ENCODE measurements at regions not wholly inside any gene's neighbourhood (a gene's known extent, or its start where the extent isn't known, plus 50 kb on each side); places are given as distances from the start of the nearest gene placed in this dataset.
"Not testable (repeated sequence)": the region's sequence is repeated elsewhere in the genome, so short reads cannot be mapped to it uniquely, and the experiment has no call there.

GRCh38 chr6:67767046-67767822 is 867.8 kb upstream of the ADGRB3 start:
- not testable (repeated sequence) for ATAC-seq (replicated peaks); H3K9me3 Mint-ChIP-seq; H3K4me1 Mint-ChIP-seq (ENCODE audit: low read depth in 2 of 2); DNase-seq; H3K27me3 Mint-ChIP-seq; H3K27ac Mint-ChIP-seq; H3K36me3 Mint-ChIP-seq (ENCODE audit: insufficient read depth); H3K4me3 Mint-ChIP-seq

GRCh38 chr6:67766057-67766456 is 869.0 kb upstream of the ADGRB3 start:
- DNase-seq (no peak), ATAC-seq (replicated peaks) (no peak)
- Mint-ChIP-seq H3K36me3 (ENCODE audit: insufficient read depth) (no peaks in the 10 kb centered on the region), H3K4me3 (no peak overlapping the region), H3K27ac (no peak overlapping the region), H3K9me3 (peaks cover 8 to 9% of the 10 kb centered on the region in 2 donors), H3K4me1 (ENCODE audit: low read depth in 2 of 2) (no peaks in the 10 kb centered on the region), H3K27me3 (no peaks in the 10 kb centered on the region)

- H3K4me3 Mint-ChIP-seq, result no peak overlapping the region
- no peak overlapping the region for H3K27ac Mint-ChIP-seq
- no peak for ATAC-seq (replicated peaks)
- H3K36me3 Mint-ChIP-seq (ENCODE audit: insufficient read depth), result no peaks in the 10 kb centered on the region
- peaks cover 6 to 8% of the 10 kb centered on the region in 2 donors for H3K9me3 Mint-ChIP-seq
- no peaks in the 10 kb centered on the region for H3K4me1 Mint-ChIP-seq (ENCODE audit: low read depth in 2 of 2)
- DNase-seq, result no peak
- no peaks in the 10 kb centered on the region for H3K27me3 Mint-ChIP-seq
Measured at GRCh38 chr6:67759001-67759400, 876.1 kb upstream of the ADGRB3 start.

- no peaks in the 10 kb centered on the region for H3K27me3 Mint-ChIP-seq
- H3K27ac Mint-ChIP-seq, result no peak overlapping the region
- no peaks in the 10 kb centered on the region for H3K4me1 Mint-ChIP-seq (ENCODE audit: low read depth in 2 of 2)
- H3K36me3 Mint-ChIP-seq (ENCODE audit: insufficient read depth), result no peaks in the 10 kb centered on the region
- no peak overlapping the region for H3K4me3 Mint-ChIP-seq
- ATAC-seq (replicated peaks) (no peak), DNase-seq (no peak)
- H3K9me3 Mint-ChIP-seq, result peaks cover 6 to 8% of the 10 kb centered on the region in 2 donors
Measured at GRCh38 chr6:67757465-67758033, 877.5 kb upstream of the ADGRB3 start.

- Mint-ChIP-seq H3K9me3 (peaks cover 0 to 7% of the 10 kb centered on the region in 2 donors), H3K27me3 (no peaks in the 10 kb centered on the region), H3K4me3 (no peak overlapping the region), H3K36me3 (ENCODE audit: insufficient read depth) (no peaks in the 10 kb centered on the region), H3K4me1 (ENCODE audit: low read depth in 2 of 2) (no peaks in the 10 kb centered on the region), H3K27ac (no peak overlapping the region)
- ATAC-seq (replicated peaks) (no peak), DNase-seq (no peak)
Measured at GRCh38 chr6:67748521-67748920, 886.6 kb upstream of the ADGRB3 start.

- Mint-ChIP-seq H3K4me3 (no peak overlapping the region), H3K36me3 (ENCODE audit: insufficient read depth) (no peaks in the 10 kb centered on the region), H3K4me1 (ENCODE audit: low read depth in 2 of 2) (no peaks in the 10 kb centered on the region), H3K9me3 (peaks cover 2 to 10% of the 10 kb centered on the region in 2 donors), H3K27me3 (no peaks in the 10 kb centered on the region), H3K27ac (no peak overlapping the region)
- no peak for ATAC-seq (replicated peaks)
- no peak for DNase-seq
Measured at GRCh38 chr6:67736816-67737215, 898.3 kb upstream of the ADGRB3 start.

- no peaks in the 10 kb centered on the region for H3K4me1 Mint-ChIP-seq (ENCODE audit: low read depth in 2 of 2)
- no peak for ATAC-seq (replicated peaks)
- H3K27me3 Mint-ChIP-seq, result no peaks in the 10 kb centered on the region
- DNase-seq, result no peak
- peaks cover 2 to 16% of the 10 kb centered on the region in 2 donors for H3K9me3 Mint-ChIP-seq
- H3K36me3 Mint-ChIP-seq (ENCODE audit: insufficient read depth), result no peaks in the 10 kb centered on the region
- H3K27ac Mint-ChIP-seq, result no peak overlapping the region
- H3K4me3 Mint-ChIP-seq, result no peak overlapping the region
Measured at GRCh38 chr6:67736161-67736560, 898.9 kb upstream of the ADGRB3 start.

- DNase-seq, result no peak
- H3K9me3 Mint-ChIP-seq, result peaks cover 2 to 17% of the 10 kb centered on the region in 2 donors
- no peak overlapping the region for H3K4me3 Mint-ChIP-seq
- H3K27me3 Mint-ChIP-seq, result no peaks in the 10 kb centered on the region
- H3K4me1 Mint-ChIP-seq (ENCODE audit: low read depth in 2 of 2), result no peaks in the 10 kb centered on the region
- no peak overlapping the region for H3K27ac Mint-ChIP-seq
- no peak for ATAC-seq (replicated peaks)
- H3K36me3 Mint-ChIP-seq (ENCODE audit: insufficient read depth), result no peaks in the 10 kb centered on the region
Measured at GRCh38 chr6:67735623-67736022, 899.5 kb upstream of the ADGRB3 start.

- Mint-ChIP-seq H3K27ac (no peak overlapping the region), H3K9me3 (peaks cover 2 to 6% of the 10 kb centered on the region in 2 donors), H3K4me3 (no peak overlapping the region), H3K27me3 (no peaks in the 10 kb centered on the region), H3K4me1 (ENCODE audit: low read depth in 2 of 2) (no peaks in the 10 kb centered on the region), H3K36me3 (ENCODE audit: insufficient read depth) (no peaks in the 10 kb centered on the region)
- no peak for ATAC-seq (replicated peaks)
- no peak for DNase-seq
Measured at GRCh38 chr6:67722861-67723261, 912.2 kb upstream of the ADGRB3 start.

- Mint-ChIP-seq H3K27me3 (no peaks in the 10 kb centered on the region), H3K9me3 (peaks cover 0 to 2% of the 10 kb centered on the region in 2 donors), H3K36me3 (ENCODE audit: insufficient read depth) (no peaks in the 10 kb centered on the region), H3K4me1 (ENCODE audit: low read depth in 2 of 2) (no peaks in the 10 kb centered on the region), H3K27ac (no peak overlapping the region), H3K4me3 (no peak overlapping the region)
- DNase-seq, result no peak
- ATAC-seq (replicated peaks), result no peak
Measured at GRCh38 chr6:67717281-67717680, 917.8 kb upstream of the ADGRB3 start.

- Mint-ChIP-seq H3K4me3 (no peak overlapping the region), H3K4me1 (ENCODE audit: low read depth in 2 of 2) (no peaks in the 10 kb centered on the region), H3K36me3 (ENCODE audit: insufficient read depth) (no peaks in the 10 kb centered on the region), H3K9me3 (peaks cover 9 to 19% of the 10 kb centered on the region in 2 donors), H3K27me3 (no peaks in the 10 kb centered on the region), H3K27ac (no peak overlapping the region)
- no peak for DNase-seq
- ATAC-seq (replicated peaks), result no peak
Measured at GRCh38 chr6:67706388-67706787, 928.7 kb upstream of the ADGRB3 start.

GRCh38 chr6:67698534-67698933 is 936.5 kb upstream of the ADGRB3 start:
- Mint-ChIP-seq H3K27me3 (no peaks in the 10 kb centered on the region), H3K27ac (no peak overlapping the region), H3K36me3 (ENCODE audit: insufficient read depth) (no peaks in the 10 kb centered on the region), H3K4me3 (no peak overlapping the region), H3K4me1 (ENCODE audit: low read depth in 2 of 2) (no peaks in the 10 kb centered on the region), H3K9me3 (peaks cover 0 to 3% of the 10 kb centered on the region in 2 donors)
- DNase-seq (no peak), ATAC-seq (replicated peaks) (no peak)

GRCh38 chr6:67694127-67694526 is 941.0 kb upstream of the ADGRB3 start:
- Mint-ChIP-seq H3K27ac (no peak overlapping the region), H3K27me3 (no peaks in the 10 kb centered on the region), H3K4me1 (ENCODE audit: low read depth in 2 of 2) (no peaks in the 10 kb centered on the region), H3K9me3 (peaks cover 0 to 4% of the 10 kb centered on the region in 2 donors), H3K36me3 (ENCODE audit: insufficient read depth) (no peaks in the 10 kb centered on the region), H3K4me3 (no peak overlapping the region)
- DNase-seq (no peak), ATAC-seq (replicated peaks) (no peak)

- Mint-ChIP-seq H3K27ac (no peak overlapping the region), H3K4me3 (no peak overlapping the region), H3K27me3 (no peaks in the 10 kb centered on the region), H3K4me1 (ENCODE audit: low read depth in 2 of 2) (no peaks in the 10 kb centered on the region), H3K36me3 (ENCODE audit: insufficient read depth) (no peaks in the 10 kb centered on the region), H3K9me3 (peaks cover 0 to 1% of the 10 kb centered on the region in 2 donors)
- DNase-seq (no peak), ATAC-seq (replicated peaks) (no peak)
Measured at GRCh38 chr6:67689329-67689728, 945.8 kb upstream of the ADGRB3 start.
